ENCODE measurements at regions not wholly inside any gene's neighbourhood (a gene's known extent, or its start where the extent isn't known, plus 50 kb on each side); places are given as distances from the start of the nearest gene placed in this dataset.
"Not testable (repeated sequence)": the region's sequence is repeated elsewhere in the genome, so short reads cannot be mapped to it uniquely, and the experiment has no call there.

- no peak for DNase-seq (ENCODE audit: low read depth in 3 of 3)
Observed at GRCh38 chr3:153551536-153552285, 389.7 kb downstream of the RAP2B start.

GRCh38 chr3:153552887-153553604 lies 391.0 kb downstream of the RAP2B start:
- no peak for DNase-seq (ENCODE audit: low read depth in 3 of 3)

DNA sequence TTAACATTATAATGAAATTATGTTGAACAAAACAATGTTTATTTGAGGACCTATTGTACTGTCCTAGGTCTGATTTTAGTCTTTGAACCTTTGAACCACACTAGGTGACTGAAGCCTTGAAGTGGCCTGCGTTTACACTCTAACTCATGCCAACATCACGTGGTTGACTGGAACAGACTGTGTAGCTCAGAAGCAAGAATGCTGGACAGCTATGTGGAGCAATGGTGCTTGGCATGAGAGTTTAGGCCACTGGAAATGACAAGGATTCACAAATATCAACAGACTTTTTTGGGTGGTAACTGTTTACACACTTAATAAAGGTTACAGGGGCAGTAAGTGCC lies 391.5 kb downstream of the RAP2B start:
- no peak for DNase-seq (ENCODE audit: low read depth in 3 of 3)

DNA sequence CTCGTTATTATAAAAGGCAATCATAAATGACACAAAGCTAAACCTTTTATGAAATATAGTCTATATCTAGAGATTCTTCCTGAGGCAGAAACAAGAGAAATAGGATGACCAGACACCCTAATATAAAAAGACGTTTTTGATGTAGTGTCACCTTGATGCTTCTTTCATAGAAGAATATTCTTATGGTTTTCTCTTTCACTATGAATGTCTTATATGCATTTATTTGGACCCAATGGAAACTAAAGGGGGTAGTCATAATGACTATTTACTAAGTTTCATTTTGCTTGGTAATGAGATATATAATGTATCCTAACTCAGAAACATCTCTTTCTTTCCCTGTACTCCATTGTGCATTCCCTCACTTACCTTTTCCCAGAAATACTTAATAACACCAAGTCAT lies 393.9 kb downstream of the RAP2B start:
- no peak for DNase-seq (ENCODE audit: low read depth in 3 of 3)

GRCh38 chr3:153559366-153559765 lies 397.3 kb downstream of the RAP2B start:
- DNase-seq (ENCODE audit: low read depth in 3 of 3), result not testable (repeated sequence)

- DNase-seq (ENCODE audit: low read depth in 3 of 3), result no peak
Observed at GRCh38 chr3:153567011-153567410, 405.0 kb downstream of the RAP2B start.

DNA sequence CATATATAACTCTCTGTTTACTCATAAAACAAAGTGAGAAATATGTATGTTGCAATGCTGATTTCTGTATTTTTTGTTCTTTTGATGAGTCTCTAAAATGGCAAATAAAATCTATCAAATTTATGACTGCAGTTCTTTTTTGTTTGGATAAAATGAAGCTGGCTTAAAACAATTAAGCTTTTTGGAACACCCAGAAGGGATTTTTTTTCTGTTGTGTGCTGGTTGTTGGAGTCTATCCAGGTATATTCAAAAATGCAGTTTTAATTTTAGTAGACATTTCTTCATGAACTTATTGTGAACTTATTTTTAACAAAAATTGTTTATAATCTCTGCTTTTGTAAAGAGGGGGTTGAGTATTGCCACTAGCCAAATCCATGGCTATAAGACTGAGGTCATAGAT lies 405.5 kb downstream of the RAP2B start:
- DNase-seq (ENCODE audit: low read depth in 3 of 3), result no peak

DNA sequence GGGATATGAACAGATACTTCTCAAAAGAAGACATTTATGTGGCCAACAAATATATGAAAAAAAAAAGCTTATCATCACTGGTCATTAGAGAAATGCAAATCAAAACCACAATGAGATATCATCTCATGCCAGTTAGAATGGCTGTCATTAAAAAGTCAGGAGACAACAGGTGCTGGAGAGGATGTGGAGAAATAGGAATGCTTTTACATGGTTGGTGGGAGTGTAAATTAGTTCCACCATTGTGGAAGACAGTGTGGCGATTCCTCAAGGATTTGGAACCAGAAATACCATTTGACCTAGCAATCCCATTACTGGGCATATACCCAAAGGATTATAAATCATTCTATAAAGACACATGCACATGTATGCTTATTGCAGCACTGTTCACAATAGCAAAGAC lies 408.5 kb downstream of the RAP2B start:
- not testable (repeated sequence) for DNase-seq (ENCODE audit: low read depth in 3 of 3)

GRCh38 chr3:153572165-153572564 lies 410.1 kb downstream of the RAP2B start:
- no peak for DNase-seq (ENCODE audit: low read depth in 3 of 3)

DNA sequence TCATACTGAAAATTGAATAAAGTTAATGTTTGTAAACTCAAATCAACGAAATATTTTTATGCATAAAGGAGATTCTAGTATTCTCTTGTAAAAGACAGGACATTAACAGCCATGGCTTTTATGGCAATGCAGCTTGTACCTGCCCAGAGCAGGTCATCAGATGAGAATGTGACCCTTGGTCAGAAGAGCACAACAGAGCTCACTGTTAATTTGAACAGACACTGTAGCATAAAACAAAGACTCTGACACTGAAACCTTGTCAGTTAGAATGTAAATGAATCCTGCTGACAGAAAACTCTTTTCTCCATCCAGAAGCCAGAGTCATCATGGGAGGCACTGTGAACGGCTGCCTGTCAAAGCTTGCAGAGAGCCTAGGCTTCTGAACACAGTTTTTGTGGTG lies 410.6 kb downstream of the RAP2B start:
- DNase-seq (ENCODE audit: low read depth in 3 of 3), result no peak

DNA sequence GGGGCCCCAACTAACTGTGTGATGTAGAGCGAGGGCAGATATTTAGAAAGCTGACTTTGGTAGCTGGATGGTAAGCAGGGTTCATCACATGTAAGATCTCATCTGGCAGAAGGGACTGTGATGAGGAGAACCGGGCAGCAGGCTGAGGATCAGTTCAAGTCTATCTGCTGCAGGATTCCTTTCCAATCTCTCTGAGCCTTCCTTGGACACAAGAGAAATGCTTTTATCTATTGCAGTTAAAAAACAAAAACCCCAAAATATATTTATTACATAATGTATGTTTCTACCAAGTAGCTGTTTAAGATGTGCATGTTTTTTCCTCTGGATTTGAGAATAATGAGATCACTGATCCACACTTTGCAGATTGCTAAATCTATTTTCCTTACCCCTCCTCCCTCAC lies 411.5 kb downstream of the RAP2B start:
- DNase-seq (ENCODE audit: low read depth in 3 of 3), result no peak

DNA sequence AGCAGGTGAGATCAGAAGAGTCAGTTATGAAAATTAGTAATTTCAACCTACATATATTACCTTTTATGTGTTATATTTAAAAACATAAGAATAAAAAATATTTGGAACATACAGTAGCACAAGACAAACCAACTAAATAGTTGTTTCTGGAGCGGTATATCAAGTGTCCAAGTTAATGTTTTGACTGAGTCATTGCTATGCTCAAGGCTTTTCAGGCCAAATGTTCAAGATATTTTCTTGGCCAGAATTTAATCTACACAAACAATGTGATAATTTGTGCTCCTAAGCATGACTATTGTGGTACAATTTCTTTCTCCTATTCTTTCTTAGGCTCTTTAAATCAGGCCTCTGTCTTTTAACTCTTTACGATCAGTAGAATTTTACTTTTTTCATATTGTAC lies 412.4 kb downstream of the RAP2B start:
- no peak for DNase-seq (ENCODE audit: low read depth in 3 of 3)

DNA sequence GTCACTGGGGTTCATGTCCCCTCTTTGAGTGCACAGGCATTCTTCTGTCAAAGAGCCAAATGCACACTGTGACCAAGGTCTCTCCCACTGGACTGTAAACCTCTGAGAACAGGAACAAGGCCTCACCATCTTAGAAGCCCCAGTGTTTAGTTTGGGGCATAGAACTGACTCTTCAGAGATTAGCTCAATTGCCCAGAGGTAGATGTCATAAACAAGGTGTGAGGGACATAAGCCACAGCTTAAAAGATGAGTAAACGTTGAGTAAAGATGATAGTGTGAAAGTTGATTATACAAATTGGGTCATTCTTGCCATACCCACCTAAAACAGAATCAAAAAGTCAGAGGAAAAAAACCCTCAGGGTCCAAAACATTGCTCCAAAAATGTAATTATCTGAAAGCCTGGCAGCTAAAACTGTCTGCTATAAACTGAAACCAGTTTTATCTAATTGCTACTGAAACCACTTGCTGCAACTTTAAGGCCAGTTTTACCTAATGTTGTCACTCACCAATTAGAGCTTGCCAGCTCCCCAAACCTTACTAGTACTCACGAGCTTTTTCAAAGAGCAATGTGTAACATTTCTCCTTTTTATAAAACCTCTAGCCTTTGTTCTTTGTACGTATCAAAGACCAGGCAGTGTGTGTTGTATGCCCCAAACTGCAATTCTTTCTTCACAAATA lies 415.2 kb downstream of the RAP2B start:
- no peak for DNase-seq (ENCODE audit: low read depth in 3 of 3)

DNA sequence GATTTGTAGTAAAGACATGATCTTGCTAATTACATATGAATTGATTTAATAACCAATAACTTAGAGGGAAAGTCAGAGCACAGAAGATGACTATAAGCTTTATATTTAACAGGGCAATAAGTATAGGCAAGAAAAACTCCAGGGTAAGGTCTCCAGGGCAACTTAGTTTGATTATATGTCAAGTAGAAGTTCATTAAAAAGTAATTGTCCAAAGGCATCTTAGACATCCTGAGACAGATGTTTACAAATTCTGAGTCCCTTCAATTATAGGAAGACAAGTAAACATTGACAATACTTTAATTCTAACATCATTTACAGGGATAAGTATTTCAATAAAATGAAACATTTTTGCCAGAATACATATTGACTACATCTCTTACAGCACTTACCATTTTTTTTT lies 416.0 kb downstream of the RAP2B start:
- no peak for DNase-seq (ENCODE audit: low read depth in 3 of 3)

DNA sequence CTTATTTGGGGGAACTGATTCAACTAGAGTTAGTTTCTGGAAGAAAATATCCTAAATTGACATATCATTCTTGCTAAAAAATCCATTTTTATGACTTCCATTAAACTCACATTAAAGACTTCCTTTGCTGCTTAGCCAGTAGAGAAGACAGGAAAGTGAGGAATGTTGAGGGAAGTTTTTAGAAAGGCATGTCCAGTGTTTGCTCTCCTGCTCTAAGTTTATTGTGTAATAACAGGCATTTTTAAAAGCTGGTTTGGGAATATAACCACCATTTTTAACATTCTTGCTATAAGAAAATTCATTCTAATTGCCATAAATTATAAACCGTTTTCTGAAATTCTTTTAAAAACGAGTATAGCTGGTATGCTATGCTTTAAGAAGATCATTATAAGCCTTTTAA lies 428.0 kb downstream of the RAP2B start:
- no peak for DNase-seq (ENCODE audit: low read depth in 3 of 3)

DNA sequence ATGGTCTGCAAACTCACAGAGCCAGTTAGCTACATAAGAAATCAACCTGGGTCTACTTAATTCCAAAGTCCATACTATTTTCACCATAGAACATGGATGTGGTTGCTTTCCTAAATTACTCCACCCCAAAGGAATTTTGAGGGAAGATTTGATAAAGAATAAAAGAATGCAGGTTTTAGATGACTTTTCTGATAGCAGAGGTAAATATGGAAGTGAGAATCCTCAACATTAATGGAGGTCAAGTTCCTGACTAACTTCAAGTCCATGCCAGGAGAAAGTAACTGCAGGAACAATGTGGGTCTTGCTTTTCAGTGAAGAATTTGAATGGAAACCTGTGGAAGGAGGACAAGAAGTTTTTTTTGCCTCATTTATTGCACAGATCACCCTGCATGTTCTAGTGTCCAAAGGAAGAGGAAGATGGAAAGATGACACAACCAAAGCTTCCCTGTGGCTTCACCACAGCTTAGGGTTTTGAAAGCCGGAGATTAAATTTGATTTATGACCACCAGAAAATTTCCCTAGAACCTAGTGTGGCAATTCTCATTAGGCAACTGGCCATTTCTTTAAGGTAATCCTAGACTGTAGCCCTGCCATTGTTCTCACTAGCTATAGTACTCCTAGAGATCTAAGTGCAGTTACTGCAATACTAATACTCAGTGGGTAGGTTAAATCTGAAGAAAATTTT lies 429.7 kb downstream of the RAP2B start:
- DNase-seq (ENCODE audit: low read depth in 3 of 3), result no peak

DNA sequence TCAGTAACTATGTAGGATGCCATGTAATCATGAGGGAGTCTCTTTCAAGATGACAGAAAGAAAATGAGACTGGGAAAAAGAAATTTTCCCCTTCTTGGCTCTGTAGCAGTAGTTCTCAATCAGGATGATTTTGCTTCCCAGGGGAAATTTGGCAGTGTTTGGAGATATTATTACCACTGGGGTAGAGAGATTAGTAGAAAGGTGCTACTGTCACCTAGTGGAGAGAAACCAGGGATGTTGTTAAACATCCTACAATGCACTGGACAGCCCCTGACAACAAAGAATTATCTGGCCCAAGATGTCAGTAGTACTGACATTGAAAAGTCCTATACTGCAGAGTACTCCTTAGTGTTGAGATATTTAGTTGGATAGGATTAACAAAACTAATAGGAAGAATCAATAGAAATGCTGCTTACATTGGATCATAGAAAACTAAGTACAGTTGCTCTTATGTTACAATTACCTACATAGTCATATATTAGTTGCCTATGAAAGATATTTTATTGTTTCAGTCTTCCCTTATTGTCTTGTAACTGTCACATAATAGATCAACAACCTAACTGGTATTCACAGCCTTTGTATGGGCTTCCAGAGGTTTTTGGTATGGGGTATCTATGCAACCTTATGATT lies 433.3 kb downstream of the RAP2B start:
- no peak for DNase-seq (ENCODE audit: low read depth in 3 of 3)

DNA sequence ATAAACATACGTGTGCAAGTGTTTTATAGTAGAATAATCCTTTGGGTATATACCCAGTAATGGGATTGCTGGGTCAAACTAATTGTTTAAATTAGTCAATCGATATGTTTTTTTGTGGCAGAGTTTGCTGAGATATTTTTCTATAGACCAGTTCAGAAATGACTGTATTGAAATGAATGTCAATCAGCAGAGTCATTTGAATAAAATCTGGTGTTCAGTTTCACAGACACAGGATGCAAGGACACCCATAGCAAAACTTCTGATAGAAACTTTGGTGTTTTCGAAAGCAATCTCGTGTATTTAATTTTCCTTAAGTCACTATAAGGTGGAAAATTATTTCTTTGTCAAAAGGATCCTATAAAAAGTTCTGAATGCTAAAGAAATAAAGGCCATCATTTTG lies 434.4 kb downstream of the RAP2B start:
- DNase-seq (ENCODE audit: low read depth in 3 of 3), result no peak

GRCh38 chr3:153599685-153600084 lies 437.7 kb downstream of the RAP2B start:
- no peak for DNase-seq (ENCODE audit: low read depth in 3 of 3)

DNA sequence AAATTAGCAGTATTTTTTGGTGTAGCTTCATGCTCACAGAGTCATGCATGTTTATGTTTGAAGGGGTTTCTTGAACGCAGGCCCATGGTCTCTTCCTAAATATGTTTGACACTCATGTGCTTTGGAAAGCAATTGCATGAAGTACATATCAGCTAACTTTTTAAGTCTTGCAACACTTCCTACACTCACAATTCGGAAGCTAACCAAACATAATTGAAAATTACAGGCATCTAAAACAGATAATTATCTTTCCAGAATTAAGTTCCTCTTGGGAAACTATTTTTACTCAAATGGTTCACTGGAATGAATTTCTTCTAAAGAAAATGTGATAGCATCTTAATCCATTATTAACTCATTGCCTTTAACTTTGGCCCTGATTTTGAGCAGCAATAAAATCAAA lies 438.9 kb downstream of the RAP2B start:
- DNase-seq (ENCODE audit: low read depth in 3 of 3), result no peak

DNA sequence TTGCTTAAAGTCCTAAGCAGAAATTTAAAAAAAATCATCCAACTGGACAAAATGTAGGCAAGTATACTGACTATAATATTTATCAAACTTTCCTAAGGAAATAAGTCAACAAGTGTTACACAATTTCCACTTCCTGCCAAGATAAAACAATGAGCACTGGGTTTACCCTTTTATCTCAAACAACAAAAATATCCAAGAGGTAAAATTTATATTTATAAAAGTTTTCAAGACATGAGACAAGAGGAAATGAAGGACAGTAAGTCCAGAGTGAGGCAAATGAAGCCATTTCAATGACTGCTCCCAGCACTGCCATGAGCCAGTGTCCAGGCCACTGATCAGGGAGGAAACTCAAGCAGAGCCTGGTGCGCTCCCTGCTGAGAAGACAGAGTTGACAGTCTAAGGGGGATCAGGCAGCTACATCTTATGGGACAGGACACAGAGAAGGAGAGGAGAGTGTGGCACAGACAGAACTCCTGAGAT lies 439.4 kb downstream of the RAP2B start:
- no peak for DNase-seq (ENCODE audit: low read depth in 3 of 3)

GRCh38 chr3:153602801-153603200 lies 440.8 kb downstream of the RAP2B start:
- DNase-seq (ENCODE audit: low read depth in 3 of 3), result no peak

Measured in stimulated activated CD4-positive, alpha-beta T cell treated with anti-CD3 and anti-CD28 coated beads, TNF-alpha, amount 100 ng/mL, for 48 hours (primary cell).